ENCODE measurements at regions not wholly inside any gene's neighbourhood (a gene's known extent, or its start where the extent isn't known, plus 50 kb on each side); places are given as distances from the start of the nearest gene placed in this dataset.

DNA sequence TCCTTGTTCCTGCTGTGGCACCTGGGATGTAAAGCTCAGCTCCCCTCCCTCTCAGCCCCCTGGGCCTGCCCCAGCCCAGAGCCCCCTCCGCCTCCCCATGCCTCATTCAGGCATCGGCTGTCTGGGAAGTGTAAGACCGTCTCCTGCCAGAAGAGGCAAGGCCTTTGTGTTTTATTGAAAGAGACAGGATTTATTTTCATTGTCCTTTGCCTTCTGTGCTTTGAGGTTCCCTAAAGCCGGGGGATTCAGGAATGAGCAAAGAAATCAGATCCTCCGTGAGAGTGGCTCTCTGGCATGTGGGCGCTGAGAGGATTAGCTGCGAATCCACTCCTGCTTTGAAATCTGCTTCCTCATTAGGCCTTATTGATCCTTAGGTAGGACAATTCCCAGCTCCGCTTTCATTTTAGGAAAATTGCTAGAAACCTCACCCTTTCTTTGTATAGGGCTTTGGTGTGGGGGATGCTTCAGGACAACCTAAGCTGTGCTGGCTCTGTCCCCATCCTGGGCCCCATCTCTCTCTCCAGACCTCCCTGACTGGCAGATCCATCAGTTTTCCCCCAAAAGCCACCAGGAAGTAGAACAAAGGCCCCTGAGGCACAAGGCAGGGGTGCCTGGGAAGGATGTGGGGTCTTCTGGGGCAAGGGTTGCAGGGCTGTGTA is 211.5 kb upstream of the TNRC6C start:
- no peak overlapping the region for H3K4me3 ChIP-seq (ENCODE audit: low read length)
- no peaks in the 10 kb centered on the region for H3K9me2 ChIP-seq (replicated peaks; ENCODE audit: control insufficient read depth, low read length)
- H3K27ac ChIP-seq (ENCODE audit: low read depth, low read length), result no peak overlapping the region
- peaks cover 12% of the 10 kb centered on the region; the same call in 1 of the 2 replicates for H3K9me3 ChIP-seq (ENCODE audit: control insufficient read depth, insufficient read depth, low read length)
- peaks cover 28% of the 10 kb centered on the region for H3K27me3 ChIP-seq (ENCODE audit: control insufficient read depth, low read length)
- no peaks in the 10 kb centered on the region for H3K79me2 ChIP-seq (ENCODE audit: control insufficient read depth, low read length)
- H3F3A ChIP-seq (ENCODE audit: control insufficient read depth, insufficient read depth), result no peaks in the 10 kb centered on the region
- H3K4me1 ChIP-seq (ENCODE audit: control insufficient read depth, low read length), result no peaks in the 10 kb centered on the region
- H3K36me3 ChIP-seq (ENCODE audit: control insufficient read depth, low read length), result no peaks in the 10 kb centered on the region
- no peaks in the 10 kb centered on the region for H4K20me1 ChIP-seq (ENCODE audit: control insufficient read depth, insufficient read depth, low read depth, low read length)
- TF ChIP-seq, protein P1, sequence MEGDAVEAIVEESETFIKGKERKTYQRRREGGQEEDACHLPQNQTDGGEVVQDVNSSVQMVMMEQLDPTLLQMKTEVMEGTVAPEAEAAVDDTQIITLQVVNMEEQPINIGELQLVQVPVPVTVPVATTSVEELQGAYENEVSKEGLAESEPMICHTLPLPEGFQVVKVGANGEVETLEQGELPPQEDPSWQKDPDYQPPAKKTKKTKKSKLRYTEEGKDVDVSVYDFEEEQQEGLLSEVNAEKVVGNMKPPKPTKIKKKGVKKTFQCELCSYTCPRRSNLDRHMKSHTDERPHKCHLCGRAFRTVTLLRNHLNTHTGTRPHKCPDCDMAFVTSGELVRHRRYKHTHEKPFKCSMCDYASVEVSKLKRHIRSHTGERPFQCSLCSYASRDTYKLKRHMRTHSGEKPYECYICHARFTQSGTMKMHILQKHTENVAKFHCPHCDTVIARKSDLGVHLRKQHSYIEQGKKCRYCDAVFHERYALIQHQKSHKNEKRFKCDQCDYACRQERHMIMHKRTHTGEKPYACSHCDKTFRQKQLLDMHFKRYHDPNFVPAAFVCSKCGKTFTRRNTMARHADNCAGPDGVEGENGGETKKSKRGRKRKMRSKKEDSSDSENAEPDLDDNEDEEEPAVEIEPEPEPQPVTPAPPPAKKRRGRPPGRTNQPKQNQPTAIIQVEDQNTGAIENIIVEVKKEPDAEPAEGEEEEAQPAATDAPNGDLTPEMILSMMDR (IDR thresholded peaks at IDR 0.05; ENCODE audit: low read depth, low read length, poor library complexity, severe bottlenecking), result no peak
- TF ChIP-seq EZH2phosphoT487 (IDR thresholded peaks at IDR 0.05; ENCODE audit: borderline replicate concordance, low read length), result no peak
- H3K4me2 ChIP-seq (ENCODE audit: low read length), result no peak overlapping the region

DNA sequence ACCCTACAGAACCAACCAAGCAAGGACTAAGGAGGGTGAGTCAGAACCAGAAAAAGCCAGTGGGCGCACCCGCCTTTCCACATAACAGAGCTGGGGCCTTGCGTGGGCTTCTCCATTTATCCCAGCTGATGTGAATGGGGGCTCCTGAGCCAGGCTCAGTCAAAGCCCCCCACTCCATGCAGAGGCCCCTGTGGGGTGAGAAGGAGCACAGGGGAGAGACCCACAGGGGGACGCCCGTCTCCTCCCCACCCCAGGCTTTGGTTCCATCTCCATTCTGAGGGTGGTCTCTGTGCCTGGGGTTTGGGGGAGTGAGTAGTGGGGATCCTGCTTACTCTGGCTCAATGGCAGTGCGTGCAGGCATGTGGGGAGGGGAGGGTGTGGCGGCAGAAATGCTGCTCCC is 210.1 kb upstream of the TNRC6C start:
- Histone ChIP-seq H3K27me3 (ENCODE audit: control insufficient read depth, low read length) (peaks cover 26% of the 10 kb centered on the region), H3F3A (ENCODE audit: control insufficient read depth, insufficient read depth) (no peaks in the 10 kb centered on the region), H4K20me1 (ENCODE audit: control insufficient read depth, insufficient read depth, low read depth, low read length) (no peaks in the 10 kb centered on the region), H3K4me1 (ENCODE audit: control insufficient read depth, low read length) (no peaks in the 10 kb centered on the region), H3K79me2 (ENCODE audit: control insufficient read depth, low read length) (no peaks in the 10 kb centered on the region), H3K36me3 (ENCODE audit: control insufficient read depth, low read length) (no peaks in the 10 kb centered on the region), H3K27ac (ENCODE audit: low read depth, low read length) (no peak overlapping the region), H3K4me2 (ENCODE audit: low read length) (no peak overlapping the region), H3K4me3 (ENCODE audit: low read length) (no peak overlapping the region), H3K9me3 (ENCODE audit: control insufficient read depth, insufficient read depth, low read length) (peaks cover 12% of the 10 kb centered on the region; the same call in 1 of the 2 replicates), H3K9me2 (replicated peaks; ENCODE audit: control insufficient read depth, low read length) (no peaks in the 10 kb centered on the region)
- TF ChIP-seq, protein P1 (IDR thresholded peaks at IDR 0.05; ENCODE audit: low read depth, low read length, poor library complexity, severe bottlenecking), result no peak
- no peak for TF ChIP-seq EZH2phosphoT487 (IDR thresholded peaks at IDR 0.05; ENCODE audit: borderline replicate concordance, low read length)

DNA sequence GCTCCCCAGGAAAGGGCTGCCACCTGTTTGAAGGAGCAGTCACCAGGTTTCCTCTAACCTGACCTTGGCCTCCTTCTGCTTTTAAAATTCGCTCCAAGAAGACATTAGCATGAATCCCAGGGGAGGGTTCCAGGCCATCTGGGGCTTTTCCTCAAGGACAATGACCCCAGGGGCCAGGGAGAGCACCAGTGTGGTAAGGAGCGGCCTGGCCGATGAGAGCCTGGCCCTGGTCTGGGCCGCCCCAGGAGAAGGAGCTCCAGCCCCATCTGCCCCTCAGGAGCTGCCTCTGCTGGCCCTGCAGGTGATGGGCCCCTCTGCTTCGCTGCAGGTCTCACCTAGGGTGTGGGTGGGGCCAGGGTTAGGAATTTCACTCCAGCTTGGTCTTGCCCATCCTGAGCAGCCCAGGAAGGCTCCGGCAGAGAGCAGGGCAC is 209.2 kb upstream of the TNRC6C start:
- H3K9me3 ChIP-seq (ENCODE audit: control insufficient read depth, insufficient read depth, low read length), result peaks cover 12% of the 10 kb centered on the region; the same call in 1 of the 2 replicates
- no peak overlapping the region for H3K4me3 ChIP-seq (ENCODE audit: low read length)
- H3K9me2 ChIP-seq (replicated peaks; ENCODE audit: control insufficient read depth, low read length), result no peaks in the 10 kb centered on the region
- H3K27me3 ChIP-seq (ENCODE audit: control insufficient read depth, low read length), result peaks cover 26% of the 10 kb centered on the region
- H4K20me1 ChIP-seq (ENCODE audit: control insufficient read depth, insufficient read depth, low read depth, low read length), result no peaks in the 10 kb centered on the region
- H3K4me1 ChIP-seq (ENCODE audit: control insufficient read depth, low read length), result no peaks in the 10 kb centered on the region
- H3K36me3 ChIP-seq (ENCODE audit: control insufficient read depth, low read length), result no peaks in the 10 kb centered on the region
- H3K4me2 ChIP-seq (ENCODE audit: low read length), result no peak overlapping the region
- no peak overlapping the region for H3K27ac ChIP-seq (ENCODE audit: low read depth, low read length)
- H3K79me2 ChIP-seq (ENCODE audit: control insufficient read depth, low read length), result no peaks in the 10 kb centered on the region
- no peak for TF ChIP-seq EZH2phosphoT487 (IDR thresholded peaks at IDR 0.05; ENCODE audit: borderline replicate concordance, low read length)
- TF ChIP-seq, protein P1 (IDR thresholded peaks at IDR 0.05; ENCODE audit: low read depth, low read length, poor library complexity, severe bottlenecking), result no peak
- H3F3A ChIP-seq (ENCODE audit: control insufficient read depth, insufficient read depth), result no peaks in the 10 kb centered on the region
